Astrocyte of the cerebellum (primary cell): ENCODE measurements at regions not wholly inside any gene's neighbourhood (a gene's known extent, or its start where the extent isn't known, plus 50 kb on each side); places are given as distances from the start of the nearest gene placed in this dataset.
"Not testable (repeated sequence)": the region's sequence is repeated elsewhere in the genome, so short reads cannot be mapped to it uniquely, and the experiment has no call there.

ENCODE experiments used
- DNase-seq: peaks from one replicate; pipeline ENCODE4 v3.0.0-alpha.2; 2011; ENCODE audit warnings: low read depth
- H3K4me3 ChIP-seq: 2 replicates; pipeline ENCODE4 v1.5.1; 2011; ENCODE audit warnings: mild to moderate bottlenecking, low read depth, low read length, moderate library complexity
- in situ Hi-C: cut with HindIII; loops from 2 replicates; pipeline ENCODE4 v1.10.0; 2017; ENCODE audit warnings: low sequenced_read_pairs
- TF ChIP-seq, protein P1 (sequence below): IDR thresholded peaks from 2 replicates; pipeline ENCODE4 v1.5.1; 2012; ENCODE audit warnings: low read length, low read depth, moderate library complexity, mild to moderate bottlenecking; ENCODE audit errors: missing control alignments

- TF ChIP-seq, protein P1, sequence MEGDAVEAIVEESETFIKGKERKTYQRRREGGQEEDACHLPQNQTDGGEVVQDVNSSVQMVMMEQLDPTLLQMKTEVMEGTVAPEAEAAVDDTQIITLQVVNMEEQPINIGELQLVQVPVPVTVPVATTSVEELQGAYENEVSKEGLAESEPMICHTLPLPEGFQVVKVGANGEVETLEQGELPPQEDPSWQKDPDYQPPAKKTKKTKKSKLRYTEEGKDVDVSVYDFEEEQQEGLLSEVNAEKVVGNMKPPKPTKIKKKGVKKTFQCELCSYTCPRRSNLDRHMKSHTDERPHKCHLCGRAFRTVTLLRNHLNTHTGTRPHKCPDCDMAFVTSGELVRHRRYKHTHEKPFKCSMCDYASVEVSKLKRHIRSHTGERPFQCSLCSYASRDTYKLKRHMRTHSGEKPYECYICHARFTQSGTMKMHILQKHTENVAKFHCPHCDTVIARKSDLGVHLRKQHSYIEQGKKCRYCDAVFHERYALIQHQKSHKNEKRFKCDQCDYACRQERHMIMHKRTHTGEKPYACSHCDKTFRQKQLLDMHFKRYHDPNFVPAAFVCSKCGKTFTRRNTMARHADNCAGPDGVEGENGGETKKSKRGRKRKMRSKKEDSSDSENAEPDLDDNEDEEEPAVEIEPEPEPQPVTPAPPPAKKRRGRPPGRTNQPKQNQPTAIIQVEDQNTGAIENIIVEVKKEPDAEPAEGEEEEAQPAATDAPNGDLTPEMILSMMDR: no peak
- H3K4me3 ChIP-seq: no peak overlapping the region
- no peak for DNase-seq
- in situ Hi-C loops: no loop called here
Measured at GRCh38 chr3:177789500-177789899, 592.2 kb upstream of the TBL1XR1 start.

DNA sequence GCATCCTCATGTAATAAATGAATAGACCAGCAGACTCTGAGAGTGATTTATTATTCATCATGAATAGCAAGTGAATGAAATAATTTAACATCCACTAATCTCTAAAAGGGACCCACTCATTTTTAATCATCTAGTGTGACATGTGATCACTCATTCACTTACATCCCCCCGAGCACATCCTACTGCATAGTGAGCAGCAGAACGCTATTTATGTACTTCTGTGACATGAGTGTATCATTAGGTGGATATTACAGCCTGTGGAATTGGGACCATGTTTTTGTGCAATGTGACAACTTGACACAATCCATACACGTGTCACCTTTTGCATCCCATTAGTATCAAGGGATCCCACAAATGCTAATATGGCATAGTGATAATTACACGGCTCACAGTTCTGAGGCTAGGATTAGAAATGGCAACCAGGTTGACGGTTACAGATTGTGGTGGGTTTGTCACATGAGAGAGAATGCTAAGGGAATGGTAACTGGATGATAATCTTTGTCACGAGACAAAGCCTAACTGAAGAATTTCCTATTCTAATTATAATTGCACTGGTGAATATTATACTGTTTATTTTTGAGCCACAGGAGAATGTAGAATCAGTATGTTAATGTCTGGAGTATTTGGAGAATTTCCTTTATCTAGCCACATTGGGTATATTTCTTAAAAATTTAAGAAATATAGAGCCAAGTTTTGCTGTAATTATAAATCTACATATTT is 595.2 kb upstream of the TBL1XR1 start:
- in situ Hi-C loops: loop anchor here (5.0 kb wide), 1 partner anchor 35 kb away; no protein-coding TSS in a partner anchor
- no peak for DNase-seq
- TF ChIP-seq, protein P1: no peak
- H3K4me3 ChIP-seq: no peak overlapping the region

- no peak overlapping the region for H3K4me3 ChIP-seq
- DNase-seq: no peak
- TF ChIP-seq, protein P1: no peak
- in situ Hi-C loops: loop anchor here (5.0 kb wide), 1 partner anchor 34 kb away; no protein-coding TSS in a partner anchor
Measured at GRCh38 chr3:177793451-177793850, 596.2 kb upstream of the TBL1XR1 start.

DNA sequence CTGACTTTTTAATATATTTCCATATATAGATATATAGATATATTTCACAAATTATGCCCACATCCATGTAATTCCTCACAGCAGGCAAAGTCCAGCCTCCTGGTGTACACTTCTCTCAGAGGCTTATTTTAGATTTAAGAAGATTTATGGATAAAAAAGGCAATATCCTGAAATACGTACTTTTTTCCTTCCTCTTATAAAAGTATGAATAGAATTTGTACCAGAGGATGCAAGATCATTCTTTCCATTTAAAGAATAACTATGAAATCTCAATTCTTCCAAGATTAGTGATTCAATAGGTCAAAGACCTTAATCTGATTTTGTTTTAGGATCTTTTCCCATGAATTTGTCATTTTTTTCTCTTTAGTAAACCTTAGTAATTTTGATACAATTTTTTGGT is 597.9 kb upstream of the TBL1XR1 start:
- TF ChIP-seq, protein P1: no peak
- no peak for DNase-seq
- H3K4me3 ChIP-seq: no peak overlapping the region
- in situ Hi-C loops: no loop called here

GRCh38 chr3:177795859-177796258 is 598.6 kb upstream of the TBL1XR1 start:
- TF ChIP-seq, protein P1: no peak

GRCh38 chr3:177800147-177800546 is 602.9 kb upstream of the TBL1XR1 start:
- DNase-seq, H3K4me3 ChIP-seq, in situ Hi-C loops: not testable (repeated sequence)

More at GRCh38 chr3:177795859-177796258, 598.6 kb upstream of the TBL1XR1 start:
- no peak overlapping the region for H3K4me3 ChIP-seq
- DNase-seq: no peak
- in situ Hi-C loops: no loop called here

GRCh38 chr3:177800561-177800960 is 603.3 kb upstream of the TBL1XR1 start:
- no peak overlapping the region for H3K4me3 ChIP-seq
- DNase-seq: no peak
- in situ Hi-C loops: no loop called here
- TF ChIP-seq, protein P1: no peak
